ENCODE measurements at regions not wholly inside any gene's neighbourhood (a gene's known extent, or its start where the extent isn't known, plus 50 kb on each side); places are given as distances from the start of the nearest gene placed in this dataset.
"Not testable (repeated sequence)": the region's sequence is repeated elsewhere in the genome, so short reads cannot be mapped to it uniquely, and the experiment has no call there.

- DNase-seq (ENCODE audit: low spot score) = no peak
Observed at GRCh38 chr12:65655074-65655493, 169.2 kb upstream of the HMGA2 start.

- DNase-seq (ENCODE audit: low spot score) = no peak
Observed at GRCh38 chr12:65656156-65656882, 168.0 kb upstream of the HMGA2 start.

GRCh38 chr12:65656891-65657351 is 167.4 kb upstream of the HMGA2 start:
- DNase-seq (ENCODE audit: low spot score) = no peak

- no peak for DNase-seq (ENCODE audit: low spot score)
Observed at GRCh38 chr12:65657635-65658034, 166.6 kb upstream of the HMGA2 start.

GRCh38 chr12:65658360-65658759 is 165.9 kb upstream of the HMGA2 start:
- no peak for DNase-seq (ENCODE audit: low spot score)

GRCh38 chr12:65659681-65660080 is 164.6 kb upstream of the HMGA2 start:
- no peak for DNase-seq (ENCODE audit: low spot score)

GRCh38 chr12:65660096-65660495 is 164.2 kb upstream of the HMGA2 start:
- DNase-seq (ENCODE audit: low spot score) = no peak

GRCh38 chr12:65660836-65661235 is 163.4 kb upstream of the HMGA2 start:
- DNase-seq (ENCODE audit: low spot score) = no peak

- DNase-seq (ENCODE audit: low spot score) = no peak
Observed at GRCh38 chr12:65662590-65662989, 161.7 kb upstream of the HMGA2 start.

- no peak for DNase-seq (ENCODE audit: low spot score)
Observed at GRCh38 chr12:65663097-65663496, 161.2 kb upstream of the HMGA2 start.

GRCh38 chr12:65663648-65664047 is 160.6 kb upstream of the HMGA2 start:
- no peak for DNase-seq (ENCODE audit: low spot score)

- DNase-seq (ENCODE audit: low spot score) = no peak
Observed at GRCh38 chr12:65664715-65665250, 159.5 kb upstream of the HMGA2 start.

GRCh38 chr12:65665817-65666216 is 158.5 kb upstream of the HMGA2 start:
- DNase-seq (ENCODE audit: low spot score) = no peak

GRCh38 chr12:65666876-65667275 is 157.4 kb upstream of the HMGA2 start:
- DNase-seq (ENCODE audit: low spot score) = no peak

- DNase-seq (ENCODE audit: low spot score) = no peak
Observed at GRCh38 chr12:65667932-65668331, 156.4 kb upstream of the HMGA2 start.

- no peak for DNase-seq (ENCODE audit: low spot score)
Observed at GRCh38 chr12:65668981-65669695, 155.1 kb upstream of the HMGA2 start.

- no peak for DNase-seq (ENCODE audit: low spot score)
Observed at GRCh38 chr12:65670775-65671174, 153.5 kb upstream of the HMGA2 start.

- DNase-seq (ENCODE audit: low spot score) = no peak
Observed at GRCh38 chr12:65672441-65672840, 151.8 kb upstream of the HMGA2 start.

GRCh38 chr12:65673156-65673690 is 151.1 kb upstream of the HMGA2 start:
- no peak for DNase-seq (ENCODE audit: low spot score)

- DNase-seq (ENCODE audit: low spot score) = no peak
Observed at GRCh38 chr12:65673732-65674131, 150.6 kb upstream of the HMGA2 start.

- DNase-seq (ENCODE audit: low spot score) = no peak
Observed at GRCh38 chr12:65675141-65675621, 149.1 kb upstream of the HMGA2 start.

GRCh38 chr12:65678172-65678571 is 146.1 kb upstream of the HMGA2 start:
- DNase-seq (ENCODE audit: low spot score) = not testable (repeated sequence)

GRCh38 chr12:65681226-65681625 is 143.1 kb upstream of the HMGA2 start:
- no peak for DNase-seq (ENCODE audit: low spot score)
